Colonic mucosa (tissue), 4 donors: ENCODE measurements at regions not wholly inside any gene's neighbourhood (a gene's known extent, or its start where the extent isn't known, plus 50 kb on each side); places are given as distances from the start of the nearest gene placed in this dataset.

ENCODE experiments used
- DNase-seq: peaks from one replicate; pipeline ENCODE4 v3.0.0-alpha.2; 2020
- H3K27ac ChIP-seq: fragments of 200-600 bp; one replicate; pipeline ENCODE4 v1.8.0; 2021
- H3K27me3 ChIP-seq: fragments of 200-600 bp; one replicate; pipeline ENCODE4 v1.8.0; 2021
- H3K36me3 ChIP-seq: fragments of 200-600 bp; one replicate; pipeline ENCODE4 v1.8.0; 2021
- H3K4me1 ChIP-seq: fragments of 200-600 bp; one replicate; pipeline ENCODE4 v1.8.0; 2021; ENCODE audit warnings: mild to moderate bottlenecking
- H3K4me3 ChIP-seq: fragments of 200-600 bp; one replicate; pipeline ENCODE4 v1.8.0; 2021
- H3K9ac ChIP-seq, 2 donors: one replicate each; pipeline ENCODE4 v1.7.0; 2013; ENCODE audit warnings: control low read depth in 2 of 2, low read depth in 2 of 2, low read length in 2 of 2
- H3K9me3 ChIP-seq: fragments of 200-600 bp; one replicate; pipeline ENCODE4 v1.8.0; 2021
- intact Hi-C: fragments of 100-400 bp; cut with DNase I; formaldehyde crosslinking; loops from one replicate; pipeline ENCODE4 v1.14.1; 2022
- TF ChIP-seq, protein P1 (sequence below): fragments of 200-600 bp; IDR thresholded peaks from one replicate; pipeline ENCODE4 v1.8.0; 2022; ENCODE audit warnings: antibody characterized with exemption, mild to moderate bottlenecking
- donor health status: healthy.
- donor health status: DM: no; HTN: no; CAD: no.
- donor health status: DM: no; HTN: no; CAD: no.

DNA sequence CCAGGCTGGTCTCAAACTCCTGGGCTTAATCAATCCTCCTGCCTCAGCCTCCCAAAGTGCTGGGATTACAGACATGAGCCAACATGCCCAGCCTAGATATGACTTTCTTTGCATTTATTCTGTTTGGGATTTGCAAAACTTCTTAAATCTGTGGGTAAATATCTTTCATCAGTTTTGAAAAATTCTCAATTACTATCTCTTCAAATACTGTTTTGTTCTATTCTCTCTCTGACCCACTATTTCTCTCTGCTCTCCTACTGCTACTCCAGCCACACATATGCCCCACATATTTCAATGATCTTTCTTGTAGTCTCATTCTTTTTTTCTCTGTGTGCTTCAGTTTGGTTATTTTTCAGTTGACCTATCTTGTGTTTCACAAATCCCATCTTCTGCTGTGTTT lies 205.1 kb downstream of the CHIC2 start:
- Histone ChIP-seq H3K27me3 (no peaks in the 10 kb centered on the region), H3K4me1 (no peaks in the 10 kb centered on the region), H3K27ac (no peak overlapping the region), H3K4me3 (no peak overlapping the region), H3K9ac (no peak overlapping the region), H3K36me3 (no peaks in the 10 kb centered on the region), H3K9me3 (no peaks in the 10 kb centered on the region)
- DNase-seq: no peak
- TF ChIP-seq, protein P1, sequence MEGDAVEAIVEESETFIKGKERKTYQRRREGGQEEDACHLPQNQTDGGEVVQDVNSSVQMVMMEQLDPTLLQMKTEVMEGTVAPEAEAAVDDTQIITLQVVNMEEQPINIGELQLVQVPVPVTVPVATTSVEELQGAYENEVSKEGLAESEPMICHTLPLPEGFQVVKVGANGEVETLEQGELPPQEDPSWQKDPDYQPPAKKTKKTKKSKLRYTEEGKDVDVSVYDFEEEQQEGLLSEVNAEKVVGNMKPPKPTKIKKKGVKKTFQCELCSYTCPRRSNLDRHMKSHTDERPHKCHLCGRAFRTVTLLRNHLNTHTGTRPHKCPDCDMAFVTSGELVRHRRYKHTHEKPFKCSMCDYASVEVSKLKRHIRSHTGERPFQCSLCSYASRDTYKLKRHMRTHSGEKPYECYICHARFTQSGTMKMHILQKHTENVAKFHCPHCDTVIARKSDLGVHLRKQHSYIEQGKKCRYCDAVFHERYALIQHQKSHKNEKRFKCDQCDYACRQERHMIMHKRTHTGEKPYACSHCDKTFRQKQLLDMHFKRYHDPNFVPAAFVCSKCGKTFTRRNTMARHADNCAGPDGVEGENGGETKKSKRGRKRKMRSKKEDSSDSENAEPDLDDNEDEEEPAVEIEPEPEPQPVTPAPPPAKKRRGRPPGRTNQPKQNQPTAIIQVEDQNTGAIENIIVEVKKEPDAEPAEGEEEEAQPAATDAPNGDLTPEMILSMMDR: no peak
- intact Hi-C loops: no loop called here

DNA sequence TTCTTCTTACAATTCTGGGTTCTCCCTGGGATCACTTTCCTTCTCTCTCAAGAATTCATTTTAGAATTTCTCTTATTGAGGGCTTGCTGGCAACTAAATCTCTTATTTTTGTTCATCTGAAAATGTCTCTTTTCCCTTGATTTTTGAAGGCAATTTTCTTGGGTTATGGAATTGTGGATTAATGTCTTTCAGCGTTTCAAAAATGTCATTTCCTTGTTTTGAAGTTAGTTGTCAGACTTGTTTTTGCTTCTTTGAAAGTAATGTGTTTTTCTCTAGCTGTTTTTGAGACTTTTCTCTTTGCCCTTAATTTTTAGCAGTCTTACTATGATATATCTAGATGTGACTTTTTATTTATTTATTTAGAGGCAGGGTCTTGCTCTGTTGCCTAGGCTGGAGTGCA lies 205.7 kb downstream of the CHIC2 start:
- Histone ChIP-seq H3K4me3 (no peak overlapping the region), H3K4me1 (no peaks in the 10 kb centered on the region), H3K27me3 (no peaks in the 10 kb centered on the region), H3K36me3 (no peaks in the 10 kb centered on the region), H3K9ac (no peak overlapping the region), H3K27ac (no peak overlapping the region), H3K9me3 (no peaks in the 10 kb centered on the region)
- TF ChIP-seq, protein P1: no peak
- no peak for DNase-seq
- intact Hi-C loops: no loop called here

DNA sequence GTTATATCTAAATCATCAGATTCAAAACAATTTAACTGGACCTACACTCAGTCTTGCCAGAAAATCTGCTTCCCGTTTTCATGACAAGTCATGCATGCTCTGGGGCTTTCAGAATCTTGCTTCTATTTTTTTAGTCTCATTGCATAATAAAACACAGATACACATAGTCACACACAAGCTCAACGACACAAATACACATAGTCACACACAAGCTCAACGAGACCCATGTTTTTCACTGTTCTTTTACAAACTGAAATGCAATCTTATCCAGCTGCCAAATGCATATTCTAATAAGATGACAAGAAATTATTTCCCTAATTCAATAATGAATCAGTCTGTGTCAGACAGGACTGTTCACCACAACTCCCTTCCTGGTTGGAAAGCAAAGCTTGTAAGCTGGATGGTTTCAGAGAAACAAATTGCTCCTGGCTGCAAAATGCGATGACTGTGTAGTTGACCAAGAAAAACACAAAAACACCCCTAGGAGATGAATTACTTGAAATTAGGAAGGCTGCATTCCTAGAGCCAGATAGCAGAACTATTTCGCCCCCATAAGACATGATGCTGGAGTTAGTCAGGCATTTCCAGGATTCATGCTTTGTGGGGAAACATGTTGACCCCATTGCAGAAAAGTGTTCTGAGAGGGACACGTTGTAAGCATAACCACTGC lies 208.7 kb downstream of the CHIC2 start:
- no peaks in the 10 kb centered on the region for H3K27me3 ChIP-seq
- TF ChIP-seq, protein P1: no peak
- no peak for DNase-seq
- intact Hi-C loops: no loop called here
- H3K9ac ChIP-seq: no peak overlapping the region
- no peak overlapping the region for H3K4me3 ChIP-seq
- no peaks in the 10 kb centered on the region for H3K4me1 ChIP-seq
- H3K36me3 ChIP-seq: no peaks in the 10 kb centered on the region
- H3K27ac ChIP-seq: no peak overlapping the region
- H3K9me3 ChIP-seq: no peaks in the 10 kb centered on the region

DNA sequence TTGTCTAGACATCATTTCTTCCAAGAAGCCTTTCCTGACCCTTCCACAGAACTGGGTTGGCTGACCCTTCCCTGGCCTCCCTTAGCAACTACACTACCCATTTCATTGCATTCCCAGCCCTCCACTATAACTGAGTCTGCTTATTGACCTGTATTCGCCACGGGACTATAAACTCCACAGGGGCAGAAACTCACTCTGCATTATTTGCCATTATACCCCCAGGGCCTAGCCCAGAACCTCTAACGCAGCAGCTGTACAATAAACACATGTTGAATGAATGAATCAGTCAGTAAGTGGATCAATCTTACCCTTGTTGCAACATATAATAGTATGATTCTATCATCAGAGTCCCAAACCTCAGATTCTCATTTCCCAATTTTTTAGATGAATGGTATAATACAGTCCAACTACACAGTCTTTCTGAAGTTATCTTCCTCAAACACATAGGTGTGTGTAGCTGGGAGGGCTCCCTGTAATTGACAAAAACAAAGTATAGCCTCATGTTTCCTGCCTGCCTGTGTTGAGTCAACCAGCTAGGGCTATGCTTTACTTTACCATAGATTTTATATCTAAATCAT lies 209.3 kb downstream of the CHIC2 start:
- TF ChIP-seq, protein P1: no peak

GRCh38 chr4:53852343-53852742 lies 212.1 kb downstream of the CHIC2 start:
- Histone ChIP-seq H3K27me3 (no peaks in the 10 kb centered on the region), H3K9ac (no peak overlapping the region), H3K36me3 (no peaks in the 10 kb centered on the region), H3K9me3 (no peaks in the 10 kb centered on the region), H3K4me1 (no peaks in the 10 kb centered on the region), H3K4me3 (no peak overlapping the region), H3K27ac (no peak overlapping the region)
- no peak for DNase-seq
- TF ChIP-seq, protein P1: no peak
- intact Hi-C loops: no loop called here

More for the DNA sequence above, 209.3 kb downstream of the CHIC2 start:
- no peaks in the 10 kb centered on the region for H3K4me1 ChIP-seq
- no peak for DNase-seq
- no peak overlapping the region for H3K27ac ChIP-seq
- no peaks in the 10 kb centered on the region for H3K36me3 ChIP-seq
- H3K27me3 ChIP-seq: no peaks in the 10 kb centered on the region
- no peaks in the 10 kb centered on the region for H3K9me3 ChIP-seq
- no peak overlapping the region for H3K4me3 ChIP-seq
- no peak overlapping the region for H3K9ac ChIP-seq
- intact Hi-C loops: no loop called here
